ENCODE measurements at regions not wholly inside any gene's neighbourhood (a gene's known extent, or its start where the extent isn't known, plus 50 kb on each side); places are given as distances from the start of the nearest gene placed in this dataset.

DNA sequence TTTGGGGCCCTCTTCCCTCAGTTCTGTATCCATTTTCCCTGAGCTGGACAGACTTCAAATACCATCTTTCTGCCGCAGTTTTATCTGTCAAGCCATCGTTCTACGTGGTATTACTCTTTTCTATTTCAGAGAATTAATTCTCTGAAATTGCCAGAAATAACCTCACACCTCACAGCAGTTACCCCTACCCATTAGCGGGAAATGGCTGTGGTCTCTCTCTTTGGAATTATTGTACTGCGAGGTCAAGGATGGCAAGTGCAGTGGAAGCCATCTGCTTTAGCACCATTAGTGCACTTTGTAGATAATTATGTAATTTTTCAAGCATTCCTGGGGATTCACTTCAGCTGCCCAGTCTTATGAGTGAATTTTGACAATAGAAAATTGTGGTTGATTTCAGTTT, 147.8 kb upstream of the CDH4 start:
- TF ChIP-seq, protein P1, sequence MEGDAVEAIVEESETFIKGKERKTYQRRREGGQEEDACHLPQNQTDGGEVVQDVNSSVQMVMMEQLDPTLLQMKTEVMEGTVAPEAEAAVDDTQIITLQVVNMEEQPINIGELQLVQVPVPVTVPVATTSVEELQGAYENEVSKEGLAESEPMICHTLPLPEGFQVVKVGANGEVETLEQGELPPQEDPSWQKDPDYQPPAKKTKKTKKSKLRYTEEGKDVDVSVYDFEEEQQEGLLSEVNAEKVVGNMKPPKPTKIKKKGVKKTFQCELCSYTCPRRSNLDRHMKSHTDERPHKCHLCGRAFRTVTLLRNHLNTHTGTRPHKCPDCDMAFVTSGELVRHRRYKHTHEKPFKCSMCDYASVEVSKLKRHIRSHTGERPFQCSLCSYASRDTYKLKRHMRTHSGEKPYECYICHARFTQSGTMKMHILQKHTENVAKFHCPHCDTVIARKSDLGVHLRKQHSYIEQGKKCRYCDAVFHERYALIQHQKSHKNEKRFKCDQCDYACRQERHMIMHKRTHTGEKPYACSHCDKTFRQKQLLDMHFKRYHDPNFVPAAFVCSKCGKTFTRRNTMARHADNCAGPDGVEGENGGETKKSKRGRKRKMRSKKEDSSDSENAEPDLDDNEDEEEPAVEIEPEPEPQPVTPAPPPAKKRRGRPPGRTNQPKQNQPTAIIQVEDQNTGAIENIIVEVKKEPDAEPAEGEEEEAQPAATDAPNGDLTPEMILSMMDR (IDR thresholded peaks at IDR 0.05; ENCODE audit: insufficient read depth, low read depth, low read length), result no peak
- H3K4me3 ChIP-seq (ENCODE audit: low read depth, low read length), result no peak overlapping the region
- no peak for DNase-seq (ENCODE audit: low read depth)

DNA sequence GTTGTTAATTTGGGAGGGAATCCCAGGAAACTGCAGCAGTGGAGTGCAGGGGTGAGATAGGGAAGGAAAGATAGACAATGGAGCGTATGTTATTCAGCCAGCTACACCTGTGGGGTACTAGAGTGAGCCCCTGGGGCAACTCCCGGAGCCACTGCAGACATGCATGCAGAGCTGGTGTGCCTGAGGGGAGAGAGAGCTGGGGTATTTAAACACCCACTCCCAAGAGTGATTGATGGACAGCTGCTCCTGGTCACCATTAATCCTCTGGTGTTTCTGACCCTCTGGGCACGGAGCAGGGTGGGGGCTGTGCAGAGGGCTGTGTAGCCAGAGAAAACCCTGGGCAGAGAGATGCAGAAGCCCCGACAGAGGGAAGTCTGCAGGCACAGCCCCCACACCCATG, 146.7 kb upstream of the CDH4 start:
- TF ChIP-seq, protein P1 (IDR thresholded peaks at IDR 0.05; ENCODE audit: insufficient read depth, low read depth, low read length), result no peak
- DNase-seq (ENCODE audit: low read depth), result no peak
- H3K4me3 ChIP-seq (ENCODE audit: low read depth, low read length), result no peak overlapping the region

GRCh38 chr20:61106438-61106837, 145.6 kb upstream of the CDH4 start:
- TF ChIP-seq, protein P1 (IDR thresholded peaks at IDR 0.05; ENCODE audit: insufficient read depth, low read depth, low read length), result no peak
- no peak for DNase-seq (ENCODE audit: low read depth)
- H3K4me3 ChIP-seq (ENCODE audit: low read depth, low read length), result no peak overlapping the region

- TF ChIP-seq, protein P1 (IDR thresholded peaks at IDR 0.05; ENCODE audit: insufficient read depth, low read depth, low read length), result no peak
Observed at GRCh38 chr20:61109221-61109805, 142.7 kb upstream of the CDH4 start.

DNA sequence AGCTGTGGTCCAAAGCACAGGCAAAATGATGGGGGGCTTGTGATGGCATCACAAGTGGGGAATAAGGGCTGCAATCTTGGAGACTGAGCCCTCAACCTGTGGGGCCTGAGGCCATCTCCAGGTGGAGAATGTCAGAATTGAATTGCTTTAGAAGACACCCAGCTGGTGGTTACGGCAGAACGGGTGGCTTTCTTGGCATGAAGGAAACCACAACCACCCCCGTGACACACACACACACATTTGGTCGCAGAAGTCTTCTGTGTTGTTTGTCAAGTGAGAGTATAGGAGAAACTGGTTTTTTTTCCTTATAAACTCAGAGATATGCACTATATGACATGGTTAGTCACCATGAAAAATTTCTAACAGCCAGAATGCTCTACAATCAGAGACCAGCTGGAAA, 139.5 kb upstream of the CDH4 start:
- TF ChIP-seq, protein P1 (IDR thresholded peaks at IDR 0.05; ENCODE audit: insufficient read depth, low read depth, low read length), result no peak
- DNase-seq (ENCODE audit: low read depth), result no peak
- H3K4me3 ChIP-seq (ENCODE audit: low read depth, low read length), result no peak overlapping the region

More at GRCh38 chr20:61109221-61109805, 142.7 kb upstream of the CDH4 start:
- no peak overlapping the region for H3K4me3 ChIP-seq (ENCODE audit: low read depth, low read length)
- no peak for DNase-seq (ENCODE audit: low read depth)

DNA sequence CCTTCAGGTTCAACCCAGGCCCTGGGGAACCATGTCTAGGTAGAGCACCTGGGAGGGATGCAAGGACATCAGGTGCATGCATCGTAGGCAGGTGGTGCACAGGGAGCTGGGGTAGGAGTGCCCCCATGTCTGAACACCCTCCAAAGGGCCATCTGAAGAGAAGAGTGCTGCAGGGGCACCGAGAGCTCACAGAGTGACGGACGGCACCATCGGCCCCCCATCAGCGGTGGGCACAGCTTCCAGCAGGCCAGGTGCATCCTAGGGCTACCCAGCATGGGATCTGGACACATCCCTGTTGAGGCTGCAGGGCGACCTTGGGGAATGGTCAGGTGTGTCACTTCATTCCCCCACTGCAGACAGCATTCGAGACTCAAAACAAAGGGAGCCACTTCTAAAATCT, 138.3 kb upstream of the CDH4 start:
- H3K4me3 ChIP-seq (ENCODE audit: low read depth, low read length), result no peak overlapping the region
- no peak for DNase-seq (ENCODE audit: low read depth)
- TF ChIP-seq, protein P1 (IDR thresholded peaks at IDR 0.05; ENCODE audit: insufficient read depth, low read depth, low read length), result no peak
